ENCODE measurements at regions not wholly inside any gene's neighbourhood (a gene's known extent, or its start where the extent isn't known, plus 50 kb on each side); places are given as distances from the start of the nearest gene placed in this dataset.
"Not testable (repeated sequence)": the region's sequence is repeated elsewhere in the genome, so short reads cannot be mapped to it uniquely, and the experiment has no call there.

- no peak for DNase-seq (ENCODE audit: low read depth)
- TF ChIP-seq CTCF (conservative IDR thresholded peaks at IDR 0.05; ENCODE audit: low read depth, low read length), result no peak
- H3K4me3 ChIP-seq (ENCODE audit: low read length), result no peak overlapping the region
These were observed 410.3 kb upstream of the RGMB start for GRCh38 chr5:98363157-98363556.

- no peak for DNase-seq (ENCODE audit: low read depth)
- no peak for TF ChIP-seq CTCF (conservative IDR thresholded peaks at IDR 0.05; ENCODE audit: low read depth, low read length)
- H3K4me3 ChIP-seq (ENCODE audit: low read length), result no peak overlapping the region
These were observed 408.9 kb upstream of the RGMB start for GRCh38 chr5:98364549-98364948.

DNA sequence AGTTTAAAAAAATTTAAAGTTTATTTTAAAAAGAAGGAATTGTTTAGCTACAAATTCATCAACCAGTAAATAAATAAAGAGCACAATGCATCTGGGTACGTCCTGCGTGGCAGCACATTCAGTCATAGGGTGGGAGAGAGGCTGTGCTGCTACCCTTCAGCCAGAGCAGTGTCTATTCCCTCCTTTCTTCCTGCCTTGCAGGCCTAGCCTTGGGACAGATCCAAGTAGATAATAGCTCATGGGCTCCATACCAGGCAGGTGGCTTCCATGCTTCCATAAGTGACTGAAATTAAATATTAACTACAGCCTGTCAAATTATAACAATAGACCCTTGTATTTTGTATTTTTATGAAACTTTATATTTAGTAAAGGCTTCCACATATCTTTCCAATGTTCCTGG lies 408.3 kb upstream of the RGMB start:
- DNase-seq (ENCODE audit: low read depth), result no peak
- no peak for TF ChIP-seq CTCF (conservative IDR thresholded peaks at IDR 0.05; ENCODE audit: low read depth, low read length)

DNA sequence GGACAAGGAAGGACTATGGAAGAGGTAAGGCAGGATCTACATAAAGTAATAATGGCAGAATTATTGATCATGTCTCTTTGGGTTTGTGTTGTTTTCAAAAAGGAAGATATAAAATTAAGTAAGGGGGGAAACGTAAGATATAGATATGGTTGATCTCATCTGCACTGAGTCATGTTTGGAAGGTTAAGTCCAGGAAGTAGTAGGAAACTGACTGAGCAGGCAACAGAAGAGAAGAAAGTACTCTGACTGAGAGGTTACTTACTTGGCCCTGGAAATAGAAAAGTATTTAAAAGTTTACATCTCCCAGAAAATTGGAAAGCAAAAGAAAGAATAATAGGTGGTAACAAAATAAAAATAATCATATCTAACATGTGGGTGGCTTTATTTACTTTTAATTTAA lies 405.3 kb upstream of the RGMB start:
- no peak for TF ChIP-seq CTCF (conservative IDR thresholded peaks at IDR 0.05; ENCODE audit: low read depth, low read length)
- DNase-seq (ENCODE audit: low read depth), result no peak
- no peak overlapping the region for H3K4me3 ChIP-seq (ENCODE audit: low read length)

More for the DNA sequence above, 408.3 kb upstream of the RGMB start:
- H3K4me3 ChIP-seq (ENCODE audit: low read length), result no peak overlapping the region

GRCh38 chr5:98372351-98372750 lies 401.1 kb upstream of the RGMB start:
- no peak for TF ChIP-seq CTCF (conservative IDR thresholded peaks at IDR 0.05; ENCODE audit: low read depth, low read length)
- no peak overlapping the region for H3K4me3 ChIP-seq (ENCODE audit: low read length)
- no peak for DNase-seq (ENCODE audit: low read depth)

- no peak overlapping the region for H3K4me3 ChIP-seq (ENCODE audit: low read length)
- DNase-seq (ENCODE audit: low read depth), result no peak
- TF ChIP-seq CTCF (conservative IDR thresholded peaks at IDR 0.05; ENCODE audit: low read depth, low read length), result no peak
These were observed 381.4 kb upstream of the RGMB start for GRCh38 chr5:98391921-98392625.

- not testable (repeated sequence) for H3K4me3 ChIP-seq (ENCODE audit: low read length); DNase-seq (ENCODE audit: low read depth)
These were observed 380.3 kb upstream of the RGMB start for GRCh38 chr5:98393205-98393604.

Data from retinal pigment epithelial cell (primary cell).